ENCODE measurements at regions not wholly inside any gene's neighbourhood (a gene's known extent, or its start where the extent isn't known, plus 50 kb on each side); places are given as distances from the start of the nearest gene placed in this dataset.

- H3K9me3 ChIP-seq: no peaks in the 10 kb centered on the region
- H3K4me3 ChIP-seq: no peak overlapping the region
- intact Hi-C loops (cut with DNase I): no loop called here
- H3K27ac ChIP-seq: no peak overlapping the region
- no peak for ATAC-seq
- H3K36me3 ChIP-seq: no peaks in the 10 kb centered on the region
- H3K27me3 ChIP-seq: no peaks in the 10 kb centered on the region
- FAIRE-seq: no peak
- TF ChIP-seq CTCF (IDR thresholded peaks at IDR 0.05): no peak
- 50 to 60% methylated on average over 1 of the region's 1 CpG for WGBS, 2 donors
- DNase-seq: no peak
- no peaks in the 10 kb centered on the region for H3K4me1 ChIP-seq
These were observed 148.4 kb downstream of the ANKRD50 start for GRCh38 chr4:124564121-124564520.

GRCh38 chr4:124565371-124565770, 147.2 kb downstream of the ANKRD50 start:
- Histone ChIP-seq H3K4me3 (no peak overlapping the region), H3K27me3 (no peaks in the 10 kb centered on the region), H3K9me3 (no peaks in the 10 kb centered on the region), H3K27ac (no peak overlapping the region), H3K4me1 (no peaks in the 10 kb centered on the region), H3K36me3 (no peaks in the 10 kb centered on the region)
- DNase-seq (no peak), ATAC-seq (no peak), FAIRE-seq (no peak)
- no peak for TF ChIP-seq CTCF (IDR thresholded peaks at IDR 0.05)
- WGBS, 2 donors: 39 to 46% methylated on average over 4 of the region's 4 CpGs
- intact Hi-C loops (cut with DNase I): no loop called here

- no peak overlapping the region for H3K27ac ChIP-seq
- 79 to 81% methylated on average over 2 of the region's 2 CpGs for WGBS, 2 donors
- no peak for ATAC-seq
- no peak for DNase-seq
- FAIRE-seq: no peak
- H3K9me3 ChIP-seq: no peaks in the 10 kb centered on the region
- H3K36me3 ChIP-seq: no peaks in the 10 kb centered on the region
- intact Hi-C loops (cut with DNase I): no loop called here
- TF ChIP-seq CTCF (IDR thresholded peaks at IDR 0.05): no peak
- no peaks in the 10 kb centered on the region for H3K4me1 ChIP-seq
- H3K4me3 ChIP-seq: no peak overlapping the region
- H3K27me3 ChIP-seq: no peaks in the 10 kb centered on the region
These were observed 146.5 kb downstream of the ANKRD50 start for GRCh38 chr4:124566030-124566429.

- H3K27ac ChIP-seq: no peak overlapping the region
- DNase-seq: no peak
- no peaks in the 10 kb centered on the region for H3K36me3 ChIP-seq
- no peak for FAIRE-seq
- intact Hi-C loops (cut with DNase I): no loop called here
- H3K4me3 ChIP-seq: no peak overlapping the region
- TF ChIP-seq CTCF (IDR thresholded peaks at IDR 0.05): no peak
- no peak for ATAC-seq
- no peaks in the 10 kb centered on the region for H3K9me3 ChIP-seq
- no peaks in the 10 kb centered on the region for H3K27me3 ChIP-seq
- WGBS, 2 donors: 78 to 91% methylated on average over 4 of the region's 4 CpGs
- no peaks in the 10 kb centered on the region for H3K4me1 ChIP-seq
These were observed 139.5 kb downstream of the ANKRD50 start for GRCh38 chr4:124573056-124573455.

DNA sequence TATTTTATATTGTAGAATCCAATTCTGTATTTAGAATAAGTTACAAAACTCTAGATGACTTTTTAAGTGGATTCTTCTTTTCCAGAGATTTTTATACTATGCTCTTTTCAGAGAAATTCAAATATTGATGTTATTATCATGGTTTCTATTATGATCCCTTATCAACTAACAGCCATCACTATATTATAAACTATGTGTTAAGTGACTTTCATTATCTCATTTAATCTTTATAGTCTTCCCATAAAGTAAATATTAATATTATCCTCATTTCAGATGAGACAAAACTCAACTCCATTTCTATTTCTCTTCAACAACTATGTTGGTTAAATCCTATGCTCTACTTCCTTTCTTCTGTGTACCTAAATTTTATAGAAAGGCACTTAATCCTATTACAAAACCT, 132.6 kb downstream of the ANKRD50 start:
- Histone ChIP-seq H3K36me3 (no peaks in the 10 kb centered on the region), H3K9me3 (no peaks in the 10 kb centered on the region), H3K27me3 (no peaks in the 10 kb centered on the region), H3K27ac (no peak overlapping the region), H3K4me1 (no peaks in the 10 kb centered on the region), H3K4me3 (no peak overlapping the region)
- FAIRE-seq (no peak), DNase-seq (no peak), ATAC-seq (no peak)
- TF ChIP-seq CTCF (IDR thresholded peaks at IDR 0.05): no peak
- intact Hi-C loops (cut with DNase I): no loop called here

Measured in pancreas (tissue), 10 donors.